NT2/D1 (cell line): ENCODE measurements at regions not wholly inside any gene's neighbourhood (a gene's known extent, or its start where the extent isn't known, plus 50 kb on each side); places are given as distances from the start of the nearest gene placed in this dataset.

ENCODE experiments used
- SUZ12 ChIP-seq: IDR thresholded peaks from 2 replicates; pipeline ENCODE4 v1.6.1; 2011; ENCODE audit not compliant: insufficient read length, insufficient read depth; ENCODE audit errors: extremely low read depth
- YY1 ChIP-seq: IDR thresholded peaks from 2 replicates; pipeline ENCODE4 v1.6.1; 2011; ENCODE audit not compliant: insufficient read length, insufficient read depth

GRCh38 chr5:31083364-31083763, 110.1 kb upstream of the CDH6 start:
- TF ChIP-seq SUZ12 (no peak), YY1 (no peak)
